SK-N-SH (cell line): ENCODE measurements at regions not wholly inside any gene's neighbourhood (a gene's known extent, or its start where the extent isn't known, plus 50 kb on each side); places are given as distances from the start of the nearest gene placed in this dataset.

Experiments used
- CTCF ChIA-PET: fragments of 300-600, 350-600 bp; formaldehyde crosslinking; extraction: SDS; loops from one replicate; lab custom pipeline; 2021; lab: Yijun Ruan, JAX
- POLR2A ChIA-PET: fragments of 350-600 bp; sonication (Branson Sonifier 250); formaldehyde crosslinking; extraction: SDS; loops from one replicate; lab custom pipeline; 2020; ENCODE audit warnings: antibody characterized with exemption, inconsistent platforms; lab: Yijun Ruan, JAX
- DNase-seq: peaks from one replicate; pipeline ENCODE4 v3.0.0; 2012
- H2AFZ ChIP-seq: fragments of 200-600 bp; sonication (generic); 2 replicates; pipeline ENCODE4 v1.8.1; 2016; ENCODE audit warnings: antibody characterized with exemption, mild to moderate bottlenecking, low read depth
- H3F3A ChIP-seq: fragments of 200-600 bp; sonication (generic); replicated peaks from 2 replicates; pipeline ENCODE3; 2016; ENCODE audit warnings: antibody characterized with exemption, mild to moderate bottlenecking; ENCODE audit not compliant: insufficient read depth
- H3K27ac ChIP-seq, 2 experiments: fragments of 200-500 bp in 1 of 2; fragments of 200-600 bp in 1 of 2; sonication (Bioruptor generic) in 1 of 2; sonication (generic), shearing (Covaris generic) in 1 of 2; 2 replicates each; pipeline versions ENCODE4 v1.5.1 to v1.6.1; 2014 to 2016; ENCODE audit warnings: low read depth in 2 of 2, inconsistent platforms in 1 of 2, low read length in 1 of 2, mild to moderate bottlenecking in 1 of 2, mixed read lengths in 1 of 2
- H3K27me3 ChIP-seq: fragments of 200-600 bp; sonication (generic), shearing (Covaris generic); 2 replicates; pipeline ENCODE4 v1.6.1; 2016; ENCODE audit warnings: mixed run types; ENCODE audit not compliant: insufficient read depth
- H3K36me3 ChIP-seq, 2 experiments: fragments of 200-500 bp in 1 of 2; fragments of 200-600 bp in 1 of 2; sonication (Bioruptor generic) in 1 of 2; sonication (generic) in 1 of 2; replicated peaks in 1 of 2; 2 replicates each; pipeline versions ENCODE3 to v1.5.1; 2014 to 2016; ENCODE audit warnings: low read length in 1 of 2, mild to moderate bottlenecking in 1 of 2; ENCODE audit not compliant: insufficient read depth in 2 of 2, control insufficient read depth in 1 of 2
- H3K4me1 ChIP-seq, 2 experiments: fragments of 200-500 bp in 1 of 2; fragments of 200-600 bp in 1 of 2; sonication (Bioruptor generic) in 1 of 2; sonication (generic), shearing (Covaris generic) in 1 of 2; 2 replicates each; pipeline versions ENCODE4 v1.5.1 to v1.6.1; 2014 to 2016; ENCODE audit warnings: low read depth in 1 of 2, low read length in 1 of 2, mixed run types in 1 of 2; ENCODE audit not compliant: insufficient read depth in 2 of 2, control insufficient read depth in 1 of 2
- H3K4me2 ChIP-seq: fragments of 200-600 bp; sonication (generic), shearing (Covaris generic); 2 replicates; pipeline ENCODE4 v1.6.1; 2017; ENCODE audit warnings: mixed run types
- H3K4me3 ChIP-seq, 2 experiments: fragments of 200-500 bp in 1 of 2; fragments of 200-600 bp in 1 of 2; sonication (Bioruptor generic) in 1 of 2; sonication (generic), shearing (Covaris generic) in 1 of 2; 2 replicates each; pipeline versions ENCODE4 v1.5.1 to v1.8.1; 2014 to 2016; ENCODE audit warnings: low read depth in 2 of 2, inconsistent platforms in 1 of 2, low read length in 1 of 2, mild to moderate bottlenecking in 1 of 2, mixed read lengths in 1 of 2, moderate library complexity in 1 of 2
- H3K79me2 ChIP-seq: fragments of 200-600 bp; sonication (generic); 2 replicates; pipeline ENCODE4 v1.8.1; 2017; ENCODE audit warnings: mild to moderate bottlenecking; ENCODE audit not compliant: insufficient read depth
- H3K9ac ChIP-seq: fragments of 200-600 bp; sonication (generic); 2 replicates; pipeline ENCODE4 v1.6.1; 2017; ENCODE audit warnings: mixed run types
- H3K9me2 ChIP-seq: fragments of 200-600 bp; sonication (generic); 2 replicates; pipeline ENCODE4 v1.6.1; 2017; ENCODE audit warnings: mixed run types
- H3K9me3 ChIP-seq: fragments of 200-600 bp; sonication (generic); 2 replicates; pipeline ENCODE4 v1.6.1; 2017; ENCODE audit warnings: mixed run types, mild to moderate bottlenecking, moderate library complexity
- H4K20me1 ChIP-seq: fragments of 200-600 bp; sonication (generic); 2 replicates; pipeline ENCODE4 v1.6.1; 2017; ENCODE audit warnings: mild to moderate bottlenecking, mixed run types; ENCODE audit not compliant: insufficient read depth
- CHD2 ChIP-seq: fragments of 150-350 bp; IDR thresholded peaks from 2 replicates; pipeline ENCODE4 v1.6.1; 2018; ENCODE audit warnings: low read length; ENCODE audit not compliant: partially characterized antibody
- CTCF ChIP-seq: fragments of 200-600 bp; sonication (generic); IDR thresholded peaks from 2 replicates; pipeline ENCODE4 v1.6.1; 2017; ENCODE audit warnings: antibody characterized with exemption, mild to moderate bottlenecking, moderate library complexity
- EP300 ChIP-seq, 2 experiments: IDR thresholded peaks; 2 replicates each; pipeline versions ENCODE4 v1.4.0 to v1.6.1; 2012; ENCODE audit warnings: borderline replicate concordance in 1 of 2, low read depth in 1 of 2, low read length in 1 of 2
- GABPA ChIP-seq: IDR thresholded peaks from 2 replicates; pipeline ENCODE4 v1.4.0; 2012; ENCODE audit warnings: low read depth, mild to moderate bottlenecking
- GATA2 ChIP-seq: sonication (generic); formaldehyde crosslinking; IDR thresholded peaks from 2 replicates; pipeline ENCODE4 v1.5.0; 2020; ENCODE audit warnings: mild to moderate bottlenecking, missing genetic modification reagents
- IRF3 ChIP-seq: fragments of 150-350 bp; IDR thresholded peaks from 2 replicates; pipeline ENCODE4 v1.6.1; 2016; ENCODE audit warnings: mild to moderate bottlenecking, low read depth, low read length
- MAX ChIP-seq: IDR thresholded peaks from 2 replicates; pipeline ENCODE4 v1.4.0; 2012; ENCODE audit warnings: low read depth
- MXI1 ChIP-seq: IDR thresholded peaks from 2 replicates; pipeline ENCODE4 v1.6.1; 2012; ENCODE audit warnings: mild to moderate bottlenecking, low read depth, low read length, improper control_type of control experiment
- NFIC ChIP-seq: IDR thresholded peaks from 2 replicates; pipeline ENCODE4 v1.4.0; 2012; ENCODE audit warnings: borderline replicate concordance
- NRF1 ChIP-seq: IDR thresholded peaks from 2 replicates; pipeline ENCODE4 v1.6.1; 2012; ENCODE audit warnings: low read depth, mild to moderate bottlenecking, low read length
- PBX3 ChIP-seq: IDR thresholded peaks from 2 replicates; pipeline ENCODE4; 2012
- POLR2AphosphoS5 ChIP-seq: IDR thresholded peaks from 2 replicates; pipeline ENCODE4 v1.6.1; 2012; ENCODE audit warnings: low read depth, low read length
- RCOR1 ChIP-seq: fragments of 150-350 bp; IDR thresholded peaks from 2 replicates; pipeline ENCODE4 v1.6.1; 2017; ENCODE audit warnings: antibody characterized with exemption, low read length
- RXRA ChIP-seq: IDR thresholded peaks from 2 replicates; pipeline ENCODE4 v1.4.0; 2012; ENCODE audit warnings: low read depth, mild to moderate bottlenecking, borderline replicate concordance
- SIN3A ChIP-seq: IDR thresholded peaks from 2 replicates; pipeline ENCODE4 v1.6.1; 2012; ENCODE audit warnings: low read depth, mild to moderate bottlenecking, low read length, moderate library complexity, borderline replicate concordance
- SMC3 ChIP-seq: IDR thresholded peaks from 2 replicates; pipeline ENCODE4 v1.6.1; 2012; ENCODE audit warnings: low read depth, low read length, improper control_type of control experiment
- TEAD4 ChIP-seq: IDR thresholded peaks from 2 replicates; pipeline ENCODE4 v1.4.0; 2012; ENCODE audit warnings: mild to moderate bottlenecking, borderline replicate concordance; ENCODE audit not compliant: insufficient read depth
- USF1 ChIP-seq: IDR thresholded peaks from 2 replicates; pipeline ENCODE4 v1.4.0; 2012; ENCODE audit warnings: low read depth, borderline replicate concordance
- USF2 ChIP-seq: fragments of 150-350 bp; IDR thresholded peaks from 2 replicates; pipeline ENCODE4 v1.6.1; 2017; ENCODE audit warnings: antibody characterized with exemption, low read length, low read depth, borderline replicate concordance
- YY1 ChIP-seq: IDR thresholded peaks from 2 replicates; pipeline ENCODE4 v1.4.0; 2012; ENCODE audit warnings: low read depth, mild to moderate bottlenecking
- WGBS: methylation state at CpG from one replicate; pipeline ENCODE4 v1.1.6; 2017; ENCODE audit warnings: low lambda C conversion rate; 5-methylcytosine and 5-hydroxymethylcytosine counted together

- DNase-seq: no peak
- ChIA-PET POLR2A (no interaction called here), CTCF (no interaction called here)
- H3K4me2 ChIP-seq: no peak overlapping the region
- H3K9ac ChIP-seq: no peak overlapping the region
- H4K20me1 ChIP-seq: no peaks in the 10 kb centered on the region
- TF ChIP-seq SMC3: no peak
- TF ChIP-seq POLR2AphosphoS5: no peak
- TF ChIP-seq TEAD4: no peak
- TF ChIP-seq MAX: no peak
- TF ChIP-seq CHD2: no peak
- no peak for TF ChIP-seq GATA2 (CRISPR knock-in tag)
- no peak for TF ChIP-seq RXRA
- no peak for TF ChIP-seq PBX3
- TF ChIP-seq GABPA: no peak
- no peak for TF ChIP-seq MXI1
- no peak for TF ChIP-seq IRF3
- no peak for TF ChIP-seq NFIC
- TF ChIP-seq SIN3A: no peak
- no peak for TF ChIP-seq USF1
- TF ChIP-seq YY1: no peak
- TF ChIP-seq EP300 (IDR thresholded peaks at IDR 0.05; ENCODE audit: borderline replicate concordance in 1 of 2, low read depth in 1 of 2, low read length in 1 of 2): no peak
- TF ChIP-seq NRF1: no peak
- no peak for TF ChIP-seq RCOR1
- TF ChIP-seq CTCF: no peak
- no peak for TF ChIP-seq USF2
- H3K9me3 ChIP-seq: no peaks in the 10 kb centered on the region
- no peak overlapping the region for H3K27ac ChIP-seq
- no peak overlapping the region for H2AFZ ChIP-seq
- no peaks in the 10 kb centered on the region for H3K9me2 ChIP-seq
- 85% methylated on average over 1 of the region's 1 CpG for WGBS
- no peaks in the 10 kb centered on the region for H3K27me3 ChIP-seq
- H3K4me3 ChIP-seq: no peak overlapping the region
- H3F3A ChIP-seq: no peaks in the 10 kb centered on the region
- no peaks in the 10 kb centered on the region for H3K79me2 ChIP-seq
- H3K36me3 ChIP-seq: no peaks in the 10 kb centered on the region
- H3K4me1 ChIP-seq: no peaks in the 10 kb centered on the region
Measured at GRCh38 chr5:145464171-145464570, 371.0 kb downstream of the PRELID2 start.
